ENCODE measurements at regions not wholly inside any gene's neighbourhood (a gene's known extent, or its start where the extent isn't known, plus 50 kb on each side); places are given as distances from the start of the nearest gene placed in this dataset.

- DNase-seq = no peak
These were observed 124.7 kb upstream of the PWP1 start for GRCh38 chr12:107560899-107561285.

- no peak for DNase-seq
These were observed 120.7 kb upstream of the PWP1 start for GRCh38 chr12:107564946-107565345.

- no peak for DNase-seq
These were observed 120.0 kb upstream of the PWP1 start for GRCh38 chr12:107565551-107565950.

- DNase-seq = no peak
These were observed 117.6 kb upstream of the PWP1 start for GRCh38 chr12:107567876-107568619.

- no peak for DNase-seq
These were observed 116.9 kb upstream of the PWP1 start for GRCh38 chr12:107568718-107569117.

GRCh38 chr12:107570721-107571120 lies 114.9 kb upstream of the PWP1 start:
- DNase-seq = peak; percentile 42

GRCh38 chr12:107571492-107571891 lies 114.1 kb upstream of the PWP1 start:
- peak; percentile 52 for DNase-seq

- no peak for DNase-seq
These were observed 110.9 kb upstream of the PWP1 start for GRCh38 chr12:107574691-107575090.

- DNase-seq = peak; percentile 33
These were observed 104.6 kb upstream of the PWP1 start for GRCh38 chr12:107580750-107581618.

- DNase-seq = no peak
These were observed 104.0 kb upstream of the PWP1 start for GRCh38 chr12:107581619-107582015.

- DNase-seq = no peak
These were observed 102.0 kb upstream of the PWP1 start for GRCh38 chr12:107583551-107583950.

- no peak for DNase-seq
These were observed 101.0 kb upstream of the PWP1 start for GRCh38 chr12:107584563-107584962.

- DNase-seq = no peak
These were observed 99.2 kb upstream of the PWP1 start for GRCh38 chr12:107586256-107586970.

- DNase-seq = no peak
These were observed 95.2 kb upstream of the PWP1 start for GRCh38 chr12:107590413-107590812.

GRCh38 chr12:107590814-107591375 lies 94.7 kb upstream of the PWP1 start:
- no peak for DNase-seq

- no peak for DNase-seq
These were observed 91.8 kb upstream of the PWP1 start for GRCh38 chr12:107593713-107594381.

- DNase-seq = no peak
These were observed 90.6 kb upstream of the PWP1 start for GRCh38 chr12:107594995-107595394.

- DNase-seq = no peak
These were observed 87.7 kb upstream of the PWP1 start for GRCh38 chr12:107597695-107598410.

- no peak for DNase-seq
These were observed 86.7 kb upstream of the PWP1 start for GRCh38 chr12:107598906-107599305.

- no peak for DNase-seq
These were observed 84.9 kb upstream of the PWP1 start for GRCh38 chr12:107600581-107601144.

- DNase-seq = no peak
These were observed 83.2 kb upstream of the PWP1 start for GRCh38 chr12:107602446-107602845.

- no peak for DNase-seq
These were observed 80.3 kb upstream of the PWP1 start for GRCh38 chr12:107605293-107605692.

Measured in femur (tissue), 1 donor.